ENCODE measurements at regions not wholly inside any gene's neighbourhood (a gene's known extent, or its start where the extent isn't known, plus 50 kb on each side); places are given as distances from the start of the nearest gene placed in this dataset.

- DNase-seq (ENCODE audit: low spot score): no peak
These were observed 156.5 kb upstream of the GDF10 start for GRCh38 chr10:47143473-47143872.

GRCh38 chr10:47144525-47144924 is 155.5 kb upstream of the GDF10 start:
- DNase-seq (ENCODE audit: low spot score): no peak

- no peak for DNase-seq (ENCODE audit: low spot score)
These were observed 154.6 kb upstream of the GDF10 start for GRCh38 chr10:47145290-47145934.

- no peak for DNase-seq (ENCODE audit: low spot score)
These were observed 153.4 kb upstream of the GDF10 start for GRCh38 chr10:47146572-47146971.

- no peak for DNase-seq (ENCODE audit: low spot score)
These were observed 152.8 kb upstream of the GDF10 start for GRCh38 chr10:47147186-47147585.

GRCh38 chr10:47150581-47150980 is 149.4 kb upstream of the GDF10 start:
- DNase-seq (ENCODE audit: low spot score): no peak

GRCh38 chr10:47151920-47152319 is 148.1 kb upstream of the GDF10 start:
- no peak for DNase-seq (ENCODE audit: low spot score)

- no peak for DNase-seq (ENCODE audit: low spot score)
These were observed 147.1 kb upstream of the GDF10 start for GRCh38 chr10:47152861-47153349.

GRCh38 chr10:47154762-47155161 is 145.2 kb upstream of the GDF10 start:
- DNase-seq (ENCODE audit: low spot score): no peak

GRCh38 chr10:47156873-47157272 is 143.1 kb upstream of the GDF10 start:
- no peak for DNase-seq (ENCODE audit: low spot score)

GRCh38 chr10:47158116-47159071 is 141.6 kb upstream of the GDF10 start:
- DNase-seq (ENCODE audit: low spot score): no peak

- DNase-seq (ENCODE audit: low spot score): no peak
These were observed 140.4 kb upstream of the GDF10 start for GRCh38 chr10:47159361-47160260.

GRCh38 chr10:47160261-47160908 is 139.6 kb upstream of the GDF10 start:
- DNase-seq (ENCODE audit: low spot score): no peak

- DNase-seq (ENCODE audit: low spot score): no peak
These were observed 139.0 kb upstream of the GDF10 start for GRCh38 chr10:47160967-47161366.

- DNase-seq (ENCODE audit: low spot score): no peak
These were observed 138.5 kb upstream of the GDF10 start for GRCh38 chr10:47161465-47161864.

GRCh38 chr10:47164126-47164799 is 135.7 kb upstream of the GDF10 start:
- DNase-seq (ENCODE audit: low spot score): no peak

- DNase-seq (ENCODE audit: low spot score): no peak
These were observed 135.2 kb upstream of the GDF10 start for GRCh38 chr10:47164800-47165128.

- DNase-seq (ENCODE audit: low spot score): peak; percentile 15
These were observed 134.8 kb upstream of the GDF10 start for GRCh38 chr10:47165168-47165710.

- DNase-seq (ENCODE audit: low spot score): peak; percentile 77
These were observed 134.1 kb upstream of the GDF10 start for GRCh38 chr10:47165711-47166404.

- no peak for DNase-seq (ENCODE audit: low spot score)
These were observed 133.6 kb upstream of the GDF10 start for GRCh38 chr10:47166405-47166777.

All from Ammon's horn (tissue), 1 donor.